ENCODE measurements at regions not wholly inside any gene's neighbourhood (a gene's known extent, or its start where the extent isn't known, plus 50 kb on each side); places are given as distances from the start of the nearest gene placed in this dataset.
A peak's percentile ranks its signal among the peaks of the same experiment; 100 is the strongest.
"Not testable (repeated sequence)": the region's sequence is repeated elsewhere in the genome, so short reads cannot be mapped to it uniquely, and the experiment has no call there.

- DNase-seq: no peak
Observed at GRCh38 chr14:89697281-89698060, 257.1 kb downstream of the EFCAB11 start.

GRCh38 chr14:89695846-89696245 lies 258.7 kb downstream of the EFCAB11 start:
- no peak for DNase-seq

DNA sequence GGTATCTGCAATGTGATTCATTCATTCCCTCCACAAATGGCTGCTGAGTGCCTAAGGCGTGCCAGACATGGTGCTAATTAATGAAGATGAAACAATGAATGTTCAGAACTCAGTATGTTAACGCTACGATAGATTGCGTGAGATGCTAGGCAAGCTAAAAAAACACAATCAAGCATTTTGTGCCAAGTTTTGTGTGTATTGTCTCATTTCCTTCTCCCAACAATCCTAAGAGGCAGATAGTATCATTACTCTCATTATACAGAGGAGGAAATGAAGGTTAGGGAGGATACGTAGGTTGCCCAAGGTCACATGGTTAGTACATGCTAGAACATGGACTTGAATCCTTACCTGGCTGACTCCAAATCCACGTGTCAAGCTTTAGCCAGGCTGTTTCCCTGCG lies 264.4 kb downstream of the EFCAB11 start:
- no peak for DNase-seq

DNA sequence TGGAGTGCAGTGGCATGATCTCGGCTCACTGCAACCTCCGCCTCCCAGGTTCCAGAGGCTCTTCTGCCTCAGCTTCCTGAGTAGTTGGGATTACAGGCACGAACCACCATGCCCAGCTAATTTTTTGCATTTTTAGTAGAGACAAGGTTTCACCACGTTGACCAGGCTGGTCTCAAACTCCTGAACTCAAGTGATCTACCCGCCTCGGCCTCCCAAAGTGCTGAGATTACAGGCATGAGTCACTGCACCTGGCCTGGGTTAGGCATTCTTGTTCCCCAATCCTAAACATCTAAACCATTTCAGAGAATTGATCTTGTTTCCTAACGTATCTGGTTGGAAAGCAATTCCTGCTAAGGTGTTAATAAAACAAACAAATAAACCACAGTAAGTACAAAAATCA lies 264.8 kb downstream of the EFCAB11 start:
- DNase-seq: not testable (repeated sequence)

- DNase-seq: no peak
Observed at GRCh38 chr14:89688507-89689211, 265.9 kb downstream of the EFCAB11 start.

DNA sequence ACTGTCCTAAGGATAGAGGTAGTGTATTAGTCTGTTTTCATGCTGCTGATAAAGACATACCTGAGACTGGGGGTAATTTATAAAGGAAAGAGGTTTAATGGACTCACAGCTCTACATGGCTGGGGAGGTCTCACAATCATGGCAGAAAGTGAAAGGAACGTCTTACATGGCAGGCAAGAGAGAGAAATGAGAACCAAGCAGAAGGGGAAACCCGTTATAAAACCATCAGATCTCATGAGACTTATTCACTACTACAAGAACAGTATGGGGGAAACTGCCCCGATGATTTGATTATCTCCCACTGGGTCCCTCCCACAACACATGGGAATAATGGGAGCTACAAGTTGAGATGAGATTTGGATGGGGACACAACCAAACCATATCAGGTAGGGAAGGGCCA lies 267.4 kb downstream of the EFCAB11 start:
- not testable (repeated sequence) for DNase-seq

DNA sequence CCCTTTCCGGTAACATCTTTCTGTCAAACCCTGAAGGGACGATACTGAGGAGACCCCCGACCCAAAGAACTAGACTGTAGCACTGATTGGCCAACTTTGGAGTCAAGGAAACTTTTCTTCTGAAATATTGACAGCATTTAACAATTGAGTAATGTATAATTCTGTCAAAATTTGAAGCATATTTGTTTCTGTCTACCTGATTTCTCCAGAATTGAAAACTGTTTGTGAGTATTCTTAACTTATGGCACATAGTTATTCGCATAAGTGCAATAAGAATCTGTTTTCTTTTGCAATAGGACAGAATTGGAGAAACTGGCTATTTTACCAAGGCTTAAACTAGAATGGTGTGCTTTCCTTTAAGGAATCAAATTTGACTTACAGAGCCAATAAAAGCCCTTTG lies 267.1 kb upstream of the FOXN3 start:
- no peak for DNase-seq

DNA sequence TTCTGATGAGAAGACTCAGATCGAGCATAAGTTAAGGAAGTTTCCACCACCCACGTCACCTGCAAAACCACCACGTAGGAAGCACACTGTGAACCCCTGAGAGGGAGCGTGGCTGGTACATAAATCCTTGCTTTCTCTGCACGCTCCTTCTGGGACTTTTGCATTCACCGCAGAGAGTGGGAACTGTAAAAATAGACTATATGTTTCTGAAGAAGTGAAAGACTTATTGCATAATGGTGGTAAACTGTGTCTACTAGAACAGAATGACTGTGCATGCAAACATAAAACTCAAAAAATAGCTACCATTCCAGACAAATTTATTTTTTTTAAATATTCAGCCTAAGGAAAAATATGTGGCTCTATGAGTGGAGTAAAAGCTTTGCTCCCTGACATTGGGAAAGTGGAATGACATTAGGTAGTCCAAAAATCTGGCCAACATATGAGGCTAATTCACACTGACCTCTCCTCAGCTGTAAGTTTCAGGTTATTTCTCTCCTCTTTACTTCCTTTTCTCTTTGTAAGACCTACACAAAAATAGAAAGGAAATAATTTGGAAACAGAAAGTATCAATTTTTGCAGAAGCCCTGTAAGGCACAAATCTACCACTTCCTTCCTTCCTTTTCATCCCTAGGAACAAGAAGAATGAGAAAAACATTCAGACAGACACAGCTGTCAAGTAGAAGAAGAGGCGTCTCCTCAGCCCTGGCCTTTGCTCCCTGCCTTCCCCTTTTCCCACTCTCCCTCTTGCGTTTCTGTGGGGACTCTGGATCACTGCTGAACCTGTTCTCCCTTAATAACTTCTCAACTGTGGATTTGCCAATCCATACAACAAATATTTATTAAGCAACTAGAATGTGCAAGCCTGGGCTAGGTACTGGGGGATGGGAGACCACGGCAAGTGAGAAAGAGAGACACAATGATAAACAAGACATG lies 264.3 kb upstream of the FOXN3 start:
- DNase-seq: peak; percentile 6

DNA sequence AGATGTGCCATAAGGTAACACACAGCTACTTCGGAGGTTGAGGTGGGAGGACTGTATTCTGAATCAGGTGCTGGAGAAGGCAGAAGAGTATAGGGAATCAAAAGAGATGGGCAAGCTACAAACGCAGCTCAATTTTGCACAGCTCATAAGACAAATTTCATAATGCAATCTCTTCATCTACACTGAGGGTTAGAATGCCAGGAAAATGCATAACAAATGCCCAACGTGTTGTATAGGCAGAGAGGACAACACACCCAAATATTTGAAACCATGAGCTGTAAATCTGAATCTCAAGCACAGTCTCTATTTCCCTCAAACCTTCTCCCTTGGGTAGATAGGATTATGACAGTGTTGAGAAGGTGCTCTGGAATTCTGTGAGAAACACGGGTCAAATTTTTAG lies 263.1 kb upstream of the FOXN3 start:
- DNase-seq: no peak

DNA sequence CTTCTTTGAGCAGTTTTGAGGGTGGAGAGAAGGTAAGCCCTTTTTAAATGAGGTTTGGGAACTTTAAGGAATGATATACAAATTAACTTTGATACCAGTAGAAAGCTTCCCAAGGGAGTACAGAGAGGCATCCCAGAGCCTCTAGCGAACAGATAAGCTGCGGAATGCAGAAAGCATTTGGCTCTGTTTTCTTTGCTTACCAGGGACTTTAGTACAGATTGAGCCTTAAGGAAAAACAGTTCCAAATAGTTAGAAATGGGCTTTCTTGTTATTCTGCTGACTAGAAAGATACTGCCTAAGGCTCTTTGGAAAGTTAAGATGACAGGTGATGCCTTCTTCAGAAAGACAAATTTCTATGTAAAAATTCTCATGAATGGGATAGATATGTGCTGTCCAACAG lies 261.7 kb upstream of the FOXN3 start:
- no peak for DNase-seq

GRCh38 chr14:89675590-89675989 lies 258.6 kb upstream of the FOXN3 start:
- DNase-seq: no peak

- no peak for DNase-seq
Observed at GRCh38 chr14:89674936-89675335, 257.9 kb upstream of the FOXN3 start.

- DNase-seq: no peak
Observed at GRCh38 chr14:89674240-89674639, 257.2 kb upstream of the FOXN3 start.

DNA sequence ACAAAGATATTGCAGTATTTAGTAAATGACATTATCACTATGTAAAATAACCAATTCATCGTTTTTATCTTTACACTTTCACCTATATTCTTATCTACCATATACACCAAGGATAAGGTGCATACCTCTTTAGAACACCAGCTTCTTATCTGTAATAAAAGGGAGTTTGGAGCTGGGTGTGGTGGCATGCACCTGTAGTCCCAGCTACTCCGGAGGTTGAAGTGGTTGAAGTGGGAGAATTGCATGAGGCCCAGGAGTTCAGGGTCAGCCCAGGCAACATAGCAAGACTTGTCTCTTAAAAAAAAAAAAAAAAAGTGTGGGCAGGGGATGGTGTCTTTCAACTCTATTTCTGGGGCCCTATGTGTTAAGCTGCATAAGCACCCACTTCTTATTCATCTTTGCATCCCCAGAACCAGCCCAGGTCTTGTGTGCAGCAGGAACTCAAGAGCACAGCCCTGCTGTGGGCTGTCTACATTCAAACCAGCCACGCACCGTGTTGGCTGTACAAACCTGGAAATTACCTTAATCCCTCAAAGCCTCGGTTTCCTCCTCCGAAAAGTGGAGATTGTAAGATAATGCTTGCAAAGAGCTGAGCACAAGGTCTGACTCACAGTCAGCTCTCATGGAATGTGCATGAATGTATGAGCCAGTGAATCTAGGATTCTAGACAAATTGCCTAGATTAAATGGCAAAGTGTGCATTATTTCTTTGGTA lies 256.6 kb upstream of the FOXN3 start:
- DNase-seq: no peak

DNA sequence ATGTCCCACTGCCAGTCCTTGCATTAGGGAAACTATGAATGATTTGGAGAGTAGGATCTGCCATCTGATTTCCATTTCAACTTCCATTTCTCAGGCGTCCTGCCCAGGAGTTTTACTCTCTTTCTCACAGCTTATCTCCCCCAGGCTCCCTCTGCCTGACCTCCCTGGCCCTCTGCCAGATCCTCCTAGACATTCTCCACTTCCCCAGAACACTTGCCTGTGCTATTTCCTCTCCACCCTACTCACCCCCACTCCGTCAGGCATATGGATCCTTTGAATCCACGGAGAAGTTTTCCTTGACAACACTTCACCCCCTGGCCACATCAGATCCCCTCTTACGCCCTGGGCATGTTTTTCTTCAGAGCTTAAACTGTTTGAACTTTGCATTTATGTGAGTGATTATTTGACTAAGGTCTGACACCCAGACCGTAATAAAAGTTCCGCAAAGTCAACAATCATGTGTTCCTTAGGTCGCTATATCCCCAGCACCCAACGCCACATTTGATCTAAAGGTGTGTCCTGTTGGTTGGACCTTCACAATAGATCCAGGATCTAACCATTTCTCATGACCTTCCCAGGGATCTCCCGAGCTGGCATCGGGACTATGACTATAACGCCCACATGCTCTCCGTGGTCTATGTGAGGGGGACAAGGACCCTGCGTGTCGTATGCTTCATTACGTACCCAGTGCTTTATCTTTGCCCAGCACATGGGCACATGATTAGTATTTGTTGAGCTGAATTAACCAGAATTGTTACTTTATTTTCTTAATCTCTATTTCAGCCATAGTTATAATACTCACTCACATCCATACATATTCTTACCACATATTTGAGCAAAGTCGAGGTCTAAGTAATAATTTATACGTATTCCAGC lies 255.8 kb upstream of the FOXN3 start:
- peak; percentile 17 for DNase-seq

DNA sequence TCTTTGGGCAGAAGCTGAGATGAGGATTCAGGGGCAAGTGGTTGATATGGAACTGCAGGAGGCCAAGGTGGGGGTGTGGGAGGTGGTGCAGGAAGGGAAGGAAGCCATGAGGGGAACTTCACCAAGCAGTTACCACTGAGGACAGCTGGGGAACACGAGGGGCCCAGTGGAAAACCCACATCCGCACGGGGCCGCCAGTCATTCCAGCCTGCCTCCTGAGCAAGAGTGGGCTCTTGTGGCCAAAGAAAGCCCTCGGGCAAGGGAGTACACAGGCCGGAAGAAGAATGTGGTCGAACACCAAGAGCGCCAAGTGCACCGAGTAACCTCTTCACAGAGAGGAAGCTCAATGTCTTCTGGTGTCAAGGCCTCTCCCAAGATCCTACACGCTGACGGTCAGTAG lies 252.2 kb upstream of the FOXN3 start:
- peak; percentile 12 for DNase-seq

DNA sequence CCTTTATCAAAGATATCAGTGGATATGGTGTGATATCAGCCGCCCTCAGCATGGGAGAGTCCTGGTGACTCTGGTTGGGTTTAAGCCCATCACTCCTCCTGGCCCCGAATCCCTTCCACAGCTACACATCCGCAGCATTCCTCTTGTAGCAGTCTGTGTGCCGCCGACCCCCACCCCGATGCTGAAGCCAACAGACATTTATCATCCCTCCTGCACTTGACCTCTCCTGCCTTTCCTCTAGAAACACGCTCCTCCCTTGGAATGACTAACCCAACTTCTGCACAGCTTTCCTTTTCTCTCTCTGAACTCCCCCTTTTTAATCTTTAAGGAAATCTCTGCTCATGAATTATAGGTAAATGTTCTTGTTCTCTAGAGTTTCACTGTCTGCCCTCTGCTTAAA lies 250.9 kb upstream of the FOXN3 start:
- DNase-seq: no peak

DNA sequence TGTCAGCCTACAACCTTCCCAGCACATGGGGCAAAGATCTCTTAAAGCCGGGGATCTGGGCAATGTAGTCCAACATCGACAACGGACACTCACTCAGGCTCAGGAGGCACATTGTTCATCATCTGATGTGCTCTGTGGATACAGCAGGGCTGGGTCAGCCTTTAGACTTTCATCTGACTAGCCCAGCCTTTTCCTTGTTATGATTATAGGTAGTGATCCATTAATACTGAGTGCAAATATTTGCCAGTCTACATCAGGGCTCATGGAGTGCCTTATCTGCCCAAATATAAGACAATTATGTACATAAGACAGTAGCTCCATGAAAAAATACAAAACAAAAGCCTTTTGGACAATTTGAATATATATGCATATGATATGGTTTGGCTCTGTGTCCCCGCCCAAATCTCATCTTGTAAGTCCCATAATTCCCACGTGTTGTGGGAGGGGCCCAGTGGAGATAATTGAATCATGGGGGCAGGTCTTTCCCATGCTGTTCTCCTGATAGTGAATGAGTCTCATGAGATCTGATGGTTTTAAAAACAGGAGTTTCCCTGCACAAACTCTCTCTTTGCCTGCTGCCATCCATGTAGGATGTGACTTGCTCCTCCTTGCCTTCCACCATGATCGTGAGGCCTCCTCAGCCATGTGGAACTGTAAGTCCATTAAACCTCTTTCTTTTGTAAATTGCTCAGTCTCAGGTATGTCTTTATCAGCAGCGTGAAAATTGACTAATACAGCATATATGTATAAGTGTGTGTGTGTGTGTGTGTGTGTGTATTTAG lies 248.5 kb upstream of the FOXN3 start:
- not testable (repeated sequence) for DNase-seq

GRCh38 chr14:89661392-89661791 lies 244.4 kb upstream of the FOXN3 start:
- DNase-seq: no peak

DNA sequence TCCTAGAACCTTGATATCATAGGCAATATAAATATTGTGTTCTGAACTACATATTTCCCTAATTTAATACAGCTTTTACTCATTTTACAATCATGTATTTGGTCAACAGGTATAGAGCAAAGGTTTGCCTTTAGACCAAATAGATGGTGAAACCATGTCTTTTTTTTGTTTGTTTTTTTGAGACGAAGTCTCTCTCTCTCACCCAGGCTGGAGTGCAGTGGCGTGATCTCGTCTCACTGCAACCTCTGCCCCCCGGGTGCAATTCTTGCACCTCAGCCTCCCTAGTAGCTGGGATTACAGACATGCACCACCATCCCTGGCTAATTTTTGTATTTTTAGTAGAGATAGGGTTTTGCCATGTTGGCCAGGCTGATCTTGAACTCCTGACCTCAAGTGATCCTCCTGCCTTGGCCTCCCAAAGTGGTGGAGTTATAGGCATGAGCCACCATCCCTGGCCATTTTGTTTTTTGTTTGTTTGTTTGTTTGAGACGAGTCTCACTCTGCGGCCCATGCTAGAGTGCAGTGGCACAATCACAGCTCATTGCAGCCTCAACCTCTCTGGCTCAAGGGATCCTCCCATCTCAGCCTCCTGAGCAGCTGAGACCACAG lies 243.7 kb upstream of the FOXN3 start:
- DNase-seq: not testable (repeated sequence)
